GM12874 (cell line): ENCODE measurements at regions not wholly inside any gene's neighbourhood (a gene's known extent, or its start where the extent isn't known, plus 50 kb on each side); places are given as distances from the start of the nearest gene placed in this dataset.

Source experiments
- TF ChIP-seq, protein P1 (sequence below): IDR thresholded peaks from 2 replicates; pipeline ENCODE4 v1.5.1; 2011; ENCODE audit warnings: low read depth, mild to moderate bottlenecking, control low read depth, low read length, moderate library complexity; ENCODE audit not compliant: insufficient read depth

DNA sequence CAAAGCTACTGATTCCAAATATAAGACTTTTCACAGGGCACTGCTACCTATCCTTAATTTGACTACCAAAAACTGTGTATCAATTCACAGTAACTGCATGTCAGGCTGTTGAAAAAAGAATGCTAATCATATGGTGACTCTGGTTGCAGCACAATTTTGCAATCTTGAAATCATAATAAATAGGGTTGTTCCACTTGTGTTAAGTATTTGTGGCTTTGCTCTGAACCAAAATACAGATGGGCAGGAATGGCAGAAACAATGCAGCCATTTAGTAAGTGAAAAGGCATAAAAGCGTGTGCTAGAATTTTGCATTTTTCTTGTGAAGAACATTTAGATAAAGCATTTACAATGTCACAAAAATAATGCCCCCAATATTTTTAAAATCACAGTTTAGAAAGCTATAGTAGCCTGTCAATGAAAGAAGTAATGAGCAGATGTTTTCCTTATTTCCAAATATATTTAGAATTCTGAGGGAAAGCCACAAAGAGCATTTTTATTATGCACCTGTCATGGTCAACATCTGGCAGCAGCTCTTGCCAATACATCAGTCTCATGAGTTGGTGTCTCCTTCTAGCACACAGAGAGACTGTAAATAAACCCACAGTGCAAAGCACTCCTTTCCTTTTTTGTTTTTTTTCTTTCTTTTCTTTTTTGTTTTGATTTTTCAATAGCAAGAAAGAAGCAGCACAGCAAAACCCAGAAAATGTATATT, 54.8 kb upstream of the PAM start:
- TF ChIP-seq, protein P1, sequence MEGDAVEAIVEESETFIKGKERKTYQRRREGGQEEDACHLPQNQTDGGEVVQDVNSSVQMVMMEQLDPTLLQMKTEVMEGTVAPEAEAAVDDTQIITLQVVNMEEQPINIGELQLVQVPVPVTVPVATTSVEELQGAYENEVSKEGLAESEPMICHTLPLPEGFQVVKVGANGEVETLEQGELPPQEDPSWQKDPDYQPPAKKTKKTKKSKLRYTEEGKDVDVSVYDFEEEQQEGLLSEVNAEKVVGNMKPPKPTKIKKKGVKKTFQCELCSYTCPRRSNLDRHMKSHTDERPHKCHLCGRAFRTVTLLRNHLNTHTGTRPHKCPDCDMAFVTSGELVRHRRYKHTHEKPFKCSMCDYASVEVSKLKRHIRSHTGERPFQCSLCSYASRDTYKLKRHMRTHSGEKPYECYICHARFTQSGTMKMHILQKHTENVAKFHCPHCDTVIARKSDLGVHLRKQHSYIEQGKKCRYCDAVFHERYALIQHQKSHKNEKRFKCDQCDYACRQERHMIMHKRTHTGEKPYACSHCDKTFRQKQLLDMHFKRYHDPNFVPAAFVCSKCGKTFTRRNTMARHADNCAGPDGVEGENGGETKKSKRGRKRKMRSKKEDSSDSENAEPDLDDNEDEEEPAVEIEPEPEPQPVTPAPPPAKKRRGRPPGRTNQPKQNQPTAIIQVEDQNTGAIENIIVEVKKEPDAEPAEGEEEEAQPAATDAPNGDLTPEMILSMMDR: no peak

GRCh38 chr5:102700916-102701315, 54.2 kb upstream of the PAM start:
- TF ChIP-seq, protein P1: no peak

DNA sequence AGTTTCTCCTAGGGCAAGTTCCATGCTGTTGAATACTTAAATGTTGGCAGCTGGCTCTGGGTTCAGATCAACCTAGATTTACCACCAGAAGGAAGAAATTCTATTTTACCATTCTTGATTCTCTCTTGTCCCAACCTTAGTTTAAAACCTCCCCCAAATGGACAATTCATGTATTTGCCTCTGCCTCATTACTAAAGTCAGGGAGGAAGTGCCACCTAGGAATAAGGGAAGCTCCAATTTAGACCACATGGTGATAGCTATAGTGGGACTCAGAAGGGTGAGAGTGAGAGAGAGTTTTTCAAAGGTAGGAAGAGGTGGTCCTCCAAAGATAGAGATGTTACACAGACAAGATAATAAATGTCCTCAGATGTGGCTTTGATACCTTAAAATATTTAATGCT, 53.4 kb upstream of the PAM start:
- TF ChIP-seq, protein P1: no peak
